GM13976 (cell line): ENCODE measurements at regions not wholly inside any gene's neighbourhood (a gene's known extent, or its start where the extent isn't known, plus 50 kb on each side); places are given as distances from the start of the nearest gene placed in this dataset.

Experiments
- DNase-seq: peaks from one replicate; pipeline ENCODE4 v3.0.0; 2012; ENCODE audit warnings: low spot score
- in situ Hi-C: fragments of 300-500 bp; cut with MboI; formaldehyde crosslinking; loops from one replicate; pipeline ENCODE4 v1.12.0; 2022; ENCODE audit warnings: low sequenced_read_pairs, mixed read lengths, inconsistent platforms; ENCODE audit not compliant: unreplicated experiment
- TF ChIP-seq, protein P1 (sequence below): IDR thresholded peaks from 2 replicates; pipeline ENCODE4 v1.5.1; 2012; ENCODE audit warnings: borderline replicate concordance, mild to moderate bottlenecking; ENCODE audit not compliant: insufficient read depth; ENCODE audit errors: extremely low read depth, missing control alignments, control extremely low read depth

- in situ Hi-C loops, result no loop called here
- no peak for DNase-seq
- TF ChIP-seq, protein P1, sequence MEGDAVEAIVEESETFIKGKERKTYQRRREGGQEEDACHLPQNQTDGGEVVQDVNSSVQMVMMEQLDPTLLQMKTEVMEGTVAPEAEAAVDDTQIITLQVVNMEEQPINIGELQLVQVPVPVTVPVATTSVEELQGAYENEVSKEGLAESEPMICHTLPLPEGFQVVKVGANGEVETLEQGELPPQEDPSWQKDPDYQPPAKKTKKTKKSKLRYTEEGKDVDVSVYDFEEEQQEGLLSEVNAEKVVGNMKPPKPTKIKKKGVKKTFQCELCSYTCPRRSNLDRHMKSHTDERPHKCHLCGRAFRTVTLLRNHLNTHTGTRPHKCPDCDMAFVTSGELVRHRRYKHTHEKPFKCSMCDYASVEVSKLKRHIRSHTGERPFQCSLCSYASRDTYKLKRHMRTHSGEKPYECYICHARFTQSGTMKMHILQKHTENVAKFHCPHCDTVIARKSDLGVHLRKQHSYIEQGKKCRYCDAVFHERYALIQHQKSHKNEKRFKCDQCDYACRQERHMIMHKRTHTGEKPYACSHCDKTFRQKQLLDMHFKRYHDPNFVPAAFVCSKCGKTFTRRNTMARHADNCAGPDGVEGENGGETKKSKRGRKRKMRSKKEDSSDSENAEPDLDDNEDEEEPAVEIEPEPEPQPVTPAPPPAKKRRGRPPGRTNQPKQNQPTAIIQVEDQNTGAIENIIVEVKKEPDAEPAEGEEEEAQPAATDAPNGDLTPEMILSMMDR, result no peak
Observed at GRCh38 chr3:147614210-147614609, 205.0 kb downstream of the ZIC1 start.

- in situ Hi-C loops, result no loop called here
- DNase-seq, result no peak
- TF ChIP-seq, protein P1, result no peak
Observed at GRCh38 chr3:147615035-147615434, 205.9 kb downstream of the ZIC1 start.

DNA sequence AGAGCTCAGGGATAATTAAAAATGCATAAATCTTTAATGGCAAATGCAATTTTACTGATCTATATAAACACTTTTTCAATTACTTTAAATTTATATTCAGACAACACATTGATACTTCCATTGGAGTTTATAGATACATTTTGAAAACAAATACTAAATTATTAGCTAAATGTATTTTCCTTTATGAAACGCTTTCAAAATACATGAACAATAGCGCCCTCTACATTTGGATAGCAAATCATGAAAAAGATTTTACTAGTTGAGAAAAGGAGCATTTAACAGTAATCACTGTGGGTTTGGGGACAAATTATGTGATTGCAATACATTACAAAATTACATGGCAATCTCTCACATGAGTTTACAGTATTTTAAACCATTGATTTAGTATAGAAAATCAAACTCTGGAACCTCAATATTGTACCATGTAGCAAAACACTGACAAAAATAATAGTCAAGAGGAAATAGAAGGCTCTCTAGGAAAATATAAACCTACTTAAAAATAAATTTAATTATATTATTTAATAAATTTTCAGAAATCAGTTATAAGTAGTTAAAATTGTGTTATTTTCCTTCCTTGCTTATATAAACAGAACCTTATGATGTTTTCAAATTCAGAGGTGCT lies 207.9 kb downstream of the ZIC1 start:
- no peak for DNase-seq
- TF ChIP-seq, protein P1, result no peak
- in situ Hi-C loops, result no loop called here

DNA sequence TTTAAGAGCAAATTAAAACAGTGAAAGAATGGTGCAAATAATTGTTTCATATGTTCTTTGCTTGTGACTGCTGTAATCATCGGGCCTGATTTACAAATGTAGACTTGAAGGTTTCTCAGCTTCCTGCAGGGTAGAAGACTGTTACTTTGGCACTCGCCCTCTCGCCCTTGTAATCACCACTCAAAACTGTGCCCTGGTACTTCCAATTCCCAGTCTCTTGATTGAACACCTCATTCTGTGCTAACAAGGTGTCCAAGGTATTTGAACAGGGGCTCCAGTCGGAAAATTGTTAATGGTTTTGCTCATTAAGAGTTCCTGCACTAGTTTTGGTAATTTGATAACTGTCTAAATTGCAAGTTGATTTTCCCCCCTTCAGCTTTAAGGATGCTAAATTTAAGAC lies 209.5 kb downstream of the ZIC1 start:
- DNase-seq, result no peak
- in situ Hi-C loops, result no loop called here
- TF ChIP-seq, protein P1, result no peak

GRCh38 chr3:147619921-147620560 lies 210.9 kb downstream of the ZIC1 start:
- TF ChIP-seq, protein P1, result no peak
- DNase-seq, result no peak
- in situ Hi-C loops, result no loop called here

DNA sequence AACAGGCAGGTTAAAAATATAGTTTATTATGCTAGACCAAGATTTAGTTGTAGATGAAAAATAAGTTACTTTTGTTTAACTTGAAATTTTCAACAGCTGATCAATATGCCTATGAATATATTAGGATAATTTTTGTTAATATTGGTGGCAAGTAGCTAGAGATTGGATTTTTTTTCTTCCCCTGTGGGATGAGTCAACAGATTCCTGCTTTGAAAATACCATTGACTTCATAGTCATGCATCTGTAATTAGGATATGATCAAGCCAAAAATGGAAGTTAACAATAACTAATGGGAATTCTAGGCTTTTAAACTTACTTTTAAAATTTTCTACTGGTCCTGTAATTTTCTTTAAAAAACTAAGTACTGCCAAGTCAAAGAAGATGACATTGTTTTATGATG lies 211.7 kb downstream of the ZIC1 start:
- no peak for DNase-seq
- TF ChIP-seq, protein P1, result no peak
- in situ Hi-C loops, result no loop called here
